Right atrium auricular region (tissue), 2 donors: ENCODE measurements at regions not wholly inside any gene's neighbourhood (a gene's known extent, or its start where the extent isn't known, plus 50 kb on each side); places are given as distances from the start of the nearest gene placed in this dataset.
"Not testable (repeated sequence)": the region's sequence is repeated elsewhere in the genome, so short reads cannot be mapped to it uniquely, and the experiment has no call there.

Experiments used
- DNase-seq: peaks from one replicate; pipeline ENCODE4 v3.0.0-alpha.2; 2019; ENCODE audit warnings: low spot score
- H3K27ac ChIP-seq, 2 donors: fragments of 200-600 bp; sonication (generic); 1 replicate in 1 of 2; 2 replicates in 1 of 2; pipeline ENCODE4 v1.5.1; 2016 to 2019
- H3K27me3 ChIP-seq, 2 donors: fragments of 200-600 bp; sonication (generic); one replicate each; pipeline versions ENCODE4 v1.5.1 to v1.6.0; 2017 to 2019
- H3K36me3 ChIP-seq: fragments of 200-600 bp; sonication (generic); one replicate; pipeline ENCODE4 v1.5.1; 2016
- H3K4me1 ChIP-seq, 2 donors: fragments of 200-600 bp; sonication (generic); one replicate each; pipeline versions ENCODE4 v1.5.1 to v1.6.0; 2017 to 2019
- H3K4me3 ChIP-seq, 2 donors: fragments of 200-600 bp; sonication (generic); 1 replicate in 1 of 2; 2 replicates in 1 of 2; pipeline ENCODE4 v1.5.1; 2017 to 2019; ENCODE audit warnings: mild to moderate bottlenecking in 1 of 2, moderate library complexity in 1 of 2
- H3K9me3 ChIP-seq, 2 donors: fragments of 200-600 bp; sonication (generic); one replicate each; pipeline ENCODE4 v1.5.1; 2019
- CTCF ChIP-seq, 2 donors: fragments of 200-600 bp; sonication (generic); IDR thresholded peaks; one replicate each; pipeline ENCODE4 v1.5.1; 2019; ENCODE audit warnings: antibody characterized with exemption in 2 of 2

GRCh38 chr10:109809954-109810353 is 113.4 kb downstream of the XPNPEP1 start:
- H3K4me1 ChIP-seq, H3K27me3 ChIP-seq, H3K4me3 ChIP-seq, H3K36me3 ChIP-seq, DNase-seq, H3K27ac ChIP-seq: not testable (repeated sequence)
- H3K9me3 ChIP-seq: peaks cover 0 to 10% of the 10 kb centered on the region in 2 donors

DNA sequence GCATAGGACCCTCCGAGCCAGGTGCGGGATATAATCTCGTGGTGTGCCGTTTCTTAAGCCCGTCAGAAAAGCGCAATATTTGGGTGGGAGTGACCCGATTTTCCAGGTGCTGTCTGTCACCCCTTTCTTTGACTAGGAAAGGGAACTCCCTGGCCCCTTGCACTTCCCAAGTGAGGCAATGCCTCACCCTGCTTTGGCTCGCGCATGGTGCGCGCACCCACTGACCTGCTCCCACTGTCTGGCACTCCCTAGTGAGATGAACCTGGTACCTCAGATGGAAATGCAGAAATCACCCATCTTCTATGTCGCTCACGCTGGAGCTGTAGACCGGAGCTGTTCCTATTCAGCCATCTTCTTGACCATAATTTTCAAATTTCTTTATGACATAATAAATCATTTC is 122.1 kb downstream of the XPNPEP1 start:
- peaks cover 0 to 18% of the 10 kb centered on the region in 2 donors for H3K9me3 ChIP-seq
- H3K27me3 ChIP-seq, H3K27ac ChIP-seq, DNase-seq, H3K36me3 ChIP-seq, H3K4me1 ChIP-seq, H3K4me3 ChIP-seq: not testable (repeated sequence)

DNA sequence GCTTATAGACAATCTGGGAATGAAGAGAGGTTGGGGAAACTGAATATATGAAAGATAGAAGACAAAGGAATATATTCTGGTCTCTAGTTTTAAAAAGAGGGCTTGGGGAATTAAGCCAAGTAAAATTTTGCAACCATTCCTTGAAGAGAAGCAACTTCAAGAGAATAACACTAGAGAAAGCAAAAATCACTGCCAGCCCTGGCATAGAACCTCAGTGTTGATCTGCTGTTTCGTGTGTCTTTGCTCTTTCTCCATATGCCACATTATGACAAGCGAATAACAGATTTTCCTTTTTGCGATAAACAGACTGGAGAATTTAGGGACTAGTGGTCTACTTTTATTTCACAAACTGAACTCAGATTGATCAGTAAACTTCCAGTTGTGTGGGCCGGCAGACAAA is 132.7 kb downstream of the XPNPEP1 start:
- Histone ChIP-seq H3K4me3 (no peak overlapping the region), H3K36me3 (no peaks in the 10 kb centered on the region), H3K27ac (no peak overlapping the region), H3K27me3 (no peaks in the 10 kb centered on the region), H3K4me1 (no peaks in the 10 kb centered on the region), H3K9me3 (no peaks in the 10 kb centered on the region)
- TF ChIP-seq CTCF (IDR thresholded peaks at IDR 0.05): no peak
- no peak for DNase-seq

DNA sequence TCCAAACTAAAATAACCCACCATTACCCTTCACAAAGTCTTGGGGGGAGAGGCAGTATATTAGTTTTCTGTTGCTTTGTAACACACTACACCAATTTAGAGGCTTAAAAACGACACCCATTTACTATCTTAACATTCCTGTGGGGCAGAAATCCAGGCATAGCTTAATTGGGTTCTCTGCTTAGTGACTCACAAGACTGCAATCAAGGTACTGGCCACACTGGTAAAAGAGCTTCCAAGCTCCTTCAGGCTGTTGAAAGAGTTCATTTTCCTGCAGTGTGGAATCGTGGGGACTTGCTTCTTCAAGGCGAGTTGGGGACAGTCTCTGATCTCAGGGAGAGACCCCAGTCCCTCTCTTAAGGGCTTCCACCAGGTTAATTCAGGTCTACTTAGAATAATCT is 139.1 kb downstream of the XPNPEP1 start:
- no peaks in the 10 kb centered on the region for H3K4me1 ChIP-seq
- H3K9me3 ChIP-seq: no peaks in the 10 kb centered on the region
- H3K27ac ChIP-seq: no peak overlapping the region
- TF ChIP-seq CTCF (IDR thresholded peaks at IDR 0.05): no peak
- H3K36me3 ChIP-seq: no peaks in the 10 kb centered on the region
- H3K27me3 ChIP-seq: no peaks in the 10 kb centered on the region
- no peak overlapping the region for H3K4me3 ChIP-seq
- no peak for DNase-seq

DNA sequence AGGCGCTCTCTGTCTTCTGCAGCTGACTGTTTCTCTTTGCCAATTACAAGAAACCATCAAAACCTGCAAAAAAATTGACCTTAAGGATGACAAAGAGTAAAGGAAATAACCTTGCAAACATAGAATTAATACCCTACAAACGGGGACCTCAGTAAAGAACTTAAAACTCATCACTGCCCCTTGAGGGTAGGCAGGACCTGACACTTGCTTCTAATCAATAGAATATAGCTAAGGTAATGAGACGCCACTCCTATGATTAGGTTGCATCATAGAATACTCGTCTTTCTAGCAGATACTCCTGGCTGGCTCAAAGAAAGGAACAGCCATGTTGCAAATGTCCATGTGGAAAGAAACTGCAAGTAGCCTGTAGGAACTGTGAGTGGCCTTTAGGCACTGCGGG is 140.0 kb downstream of the XPNPEP1 start:
- Histone ChIP-seq H3K36me3 (no peaks in the 10 kb centered on the region), H3K27me3 (no peaks in the 10 kb centered on the region), H3K4me1 (no peaks in the 10 kb centered on the region), H3K9me3 (no peaks in the 10 kb centered on the region), H3K4me3 (no peak overlapping the region), H3K27ac (no peak overlapping the region)
- no peak for DNase-seq
- TF ChIP-seq CTCF (IDR thresholded peaks at IDR 0.05): no peak

- H3K4me3 ChIP-seq: no peak overlapping the region
- no peak for TF ChIP-seq CTCF (IDR thresholded peaks at IDR 0.05)
- no peak for DNase-seq
- no peaks in the 10 kb centered on the region for H3K36me3 ChIP-seq
- no peak overlapping the region for H3K27ac ChIP-seq
- H3K27me3 ChIP-seq: no peaks in the 10 kb centered on the region
- H3K9me3 ChIP-seq: no peaks in the 10 kb centered on the region
- no peaks in the 10 kb centered on the region for H3K4me1 ChIP-seq
Measured at GRCh38 chr10:109780997-109781396, 142.3 kb downstream of the XPNPEP1 start.

DNA sequence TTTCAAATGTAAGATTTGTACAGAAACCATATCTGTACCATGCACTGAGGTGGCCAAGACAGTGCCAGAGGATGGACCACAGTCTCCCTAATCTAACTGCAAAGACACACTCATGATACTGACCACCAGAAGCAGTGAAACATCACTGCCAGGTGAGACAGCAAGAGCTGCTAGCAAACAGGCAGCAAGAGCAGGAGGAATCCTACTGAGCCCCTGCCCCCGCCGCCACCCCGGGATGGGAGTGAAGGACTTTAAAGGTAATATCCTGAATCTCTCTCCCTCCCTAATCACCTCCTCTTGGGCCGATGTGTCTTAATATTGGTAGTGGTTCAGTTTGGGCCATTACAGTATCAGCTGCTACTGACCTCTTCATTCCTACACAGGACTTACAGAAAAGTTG is 144.3 kb downstream of the XPNPEP1 start:
- no peak for DNase-seq
- no peaks in the 10 kb centered on the region for H3K36me3 ChIP-seq
- H3K4me3 ChIP-seq: no peak overlapping the region
- H3K4me1 ChIP-seq: no peaks in the 10 kb centered on the region
- no peaks in the 10 kb centered on the region for H3K27me3 ChIP-seq
- H3K9me3 ChIP-seq: no peaks in the 10 kb centered on the region
- H3K27ac ChIP-seq: no peak overlapping the region
- no peak for TF ChIP-seq CTCF (IDR thresholded peaks at IDR 0.05)
